ENCODE measurements at regions not wholly inside any gene's neighbourhood (a gene's known extent, or its start where the extent isn't known, plus 50 kb on each side); places are given as distances from the start of the nearest gene placed in this dataset.
"Not testable (repeated sequence)": the region's sequence is repeated elsewhere in the genome, so short reads cannot be mapped to it uniquely, and the experiment has no call there.

GRCh38 chr16:21361612-21362227 lies 83.6 kb upstream of the CRYM start:
- intact Hi-C loops (cut with DNase I); H3K4me3 ChIP-seq; H3K27me3 ChIP-seq; H3K4me1 ChIP-seq (replicated peaks in 1 of 2); H3K36me3 ChIP-seq (replicated peaks in 1 of 2); H3K9me3 ChIP-seq (replicated peaks in 1 of 3): not testable (repeated sequence)
- peak overlapping the region in 3 of 5 donors; percentile 36 to 71 (median 51) for H3K27ac ChIP-seq
- peak; percentile 58 to 91 (median 85) for DNase-seq
- TF ChIP-seq POLR2A (IDR thresholded peaks at IDR 0.05), result peak in 1 of 2 donors; percentile 47
- WGBS, 4 donors, result 33 to 48% (median 42%) methylated on average over 7 to 9 of the region's 9 CpGs

- not testable (repeated sequence) for H3K4me3 ChIP-seq, DNase-seq
- H3K27ac ChIP-seq, result peak overlapping the region in 2 of 5 donors; percentile 12 to 51
Observed at GRCh38 chr16:21361045-21361444, 83.0 kb upstream of the CRYM start.

GRCh38 chr16:21359513-21359912 lies 81.4 kb upstream of the CRYM start:
- H3K27ac ChIP-seq; H3K4me3 ChIP-seq; intact Hi-C loops (cut with DNase I); H3K27me3 ChIP-seq; DNase-seq; H3K4me1 ChIP-seq (replicated peaks in 1 of 2); H3K36me3 ChIP-seq (replicated peaks in 1 of 2); H3K9me3 ChIP-seq (replicated peaks in 1 of 3): not testable (repeated sequence)
- 93 to 96% (median 94%) methylated on average over 9 to 12 of the region's 12 CpGs for WGBS, 4 donors

More at GRCh38 chr16:21361045-21361444, 83.0 kb upstream of the CRYM start:
- WGBS, 4 donors, result 27 to 59% (median 41%) methylated on average over 3 of the region's 3 CpGs
- H3K9me3 ChIP-seq (replicated peaks in 1 of 3); H3K4me1 ChIP-seq (replicated peaks in 1 of 2); H3K27me3 ChIP-seq; intact Hi-C loops (cut with DNase I); H3K36me3 ChIP-seq (replicated peaks in 1 of 2): not testable (repeated sequence)

- DNase-seq; intact Hi-C loops (cut with DNase I); H3K4me3 ChIP-seq; H3K4me1 ChIP-seq (replicated peaks in 1 of 2); H3K27ac ChIP-seq; H3K27me3 ChIP-seq; H3K9me3 ChIP-seq (replicated peaks in 1 of 3); H3K36me3 ChIP-seq (replicated peaks in 1 of 2): not testable (repeated sequence)
- WGBS, 4 donors, result 79 to 89% (median 83%) methylated on average over 8 to 18 of the region's 18 CpGs
Observed at GRCh38 chr16:21358261-21358795, 80.2 kb upstream of the CRYM start.

- H3K4me1 ChIP-seq (replicated peaks in 1 of 2); DNase-seq; H3K4me3 ChIP-seq; H3K36me3 ChIP-seq (replicated peaks in 1 of 2); H3K27me3 ChIP-seq; H3K9me3 ChIP-seq (replicated peaks in 1 of 3); intact Hi-C loops (cut with DNase I); H3K27ac ChIP-seq: not testable (repeated sequence)
- 35 to 84% (median 66%) methylated on average over 2 to 10 of the region's 10 CpGs for WGBS, 4 donors
Observed at GRCh38 chr16:21356308-21356707, 78.2 kb upstream of the CRYM start.

GRCh38 chr16:21351433-21351832 lies 73.3 kb upstream of the CRYM start:
- H3K9me3 ChIP-seq (replicated peaks in 1 of 3); H3K36me3 ChIP-seq (replicated peaks in 1 of 2); DNase-seq; H3K4me3 ChIP-seq; H3K27me3 ChIP-seq; H3K27ac ChIP-seq; H3K4me1 ChIP-seq (replicated peaks in 1 of 2); intact Hi-C loops (cut with DNase I): not testable (repeated sequence)
- 89 to 100% (median 99%) methylated on average over 4 to 5 of the region's 5 CpGs for WGBS, 4 donors

GRCh38 chr16:21350851-21351250 lies 72.8 kb upstream of the CRYM start:
- H3K36me3 ChIP-seq (replicated peaks in 1 of 2); DNase-seq; H3K4me1 ChIP-seq (replicated peaks in 1 of 2); intact Hi-C loops (cut with DNase I); H3K4me3 ChIP-seq; H3K9me3 ChIP-seq (replicated peaks in 1 of 3); H3K27me3 ChIP-seq; H3K27ac ChIP-seq: not testable (repeated sequence)
- 80 to 93% (median 85%) methylated on average over 3 to 4 of the region's 6 CpGs for WGBS, 4 donors

- H3K9me3 ChIP-seq (replicated peaks in 1 of 3); H3K27ac ChIP-seq; H3K36me3 ChIP-seq (replicated peaks in 1 of 2); intact Hi-C loops (cut with DNase I); H3K27me3 ChIP-seq; H3K4me1 ChIP-seq (replicated peaks in 1 of 2); H3K4me3 ChIP-seq: not testable (repeated sequence)
- peak in 6 of 7 donors; percentile 35 to 64 (median 58) for DNase-seq
- WGBS, 4 donors, result 37 to 56% (median 40%) methylated on average over 2 to 13 of the region's 13 CpGs
Observed at GRCh38 chr16:21349336-21349735, 71.2 kb upstream of the CRYM start.

- H3K4me1 ChIP-seq (replicated peaks in 1 of 2); H3K9me3 ChIP-seq (replicated peaks in 1 of 3); H3K4me3 ChIP-seq; intact Hi-C loops (cut with DNase I); H3K36me3 ChIP-seq (replicated peaks in 1 of 2); H3K27me3 ChIP-seq; H3K27ac ChIP-seq: not testable (repeated sequence)
- peak in 3 of 7 donors; percentile 37 to 44 (median 39) for DNase-seq
- 45 to 53% (median 50%) methylated on average over 9 of the region's 9 CpGs for WGBS, 4 donors
Observed at GRCh38 chr16:21348815-21349214, 70.7 kb upstream of the CRYM start.

GRCh38 chr16:21347538-21347937 lies 69.4 kb upstream of the CRYM start:
- intact Hi-C loops (cut with DNase I); H3K9me3 ChIP-seq (replicated peaks in 1 of 3); H3K4me1 ChIP-seq (replicated peaks in 1 of 2); H3K27me3 ChIP-seq; DNase-seq; H3K36me3 ChIP-seq (replicated peaks in 1 of 2); H3K4me3 ChIP-seq; H3K27ac ChIP-seq: not testable (repeated sequence)
- WGBS, 4 donors, result 87 to 100% (median 93%) methylated on average over 1 to 10 of the region's 11 CpGs

- intact Hi-C loops (cut with DNase I); H3K27me3 ChIP-seq; H3K9me3 ChIP-seq (replicated peaks in 1 of 3); H3K36me3 ChIP-seq (replicated peaks in 1 of 2); H3K4me1 ChIP-seq (replicated peaks in 1 of 2); H3K27ac ChIP-seq; DNase-seq; H3K4me3 ChIP-seq: not testable (repeated sequence)
- 86 to 92% (median 90%) methylated on average over 10 to 24 of the region's 25 CpGs for WGBS, 4 donors
Observed at GRCh38 chr16:21346756-21347491, 68.8 kb upstream of the CRYM start.

Measured in adrenal gland (tissue), 9 donors.